GM21786 (cell line): ENCODE measurements at regions not wholly inside any gene's neighbourhood (a gene's known extent, or its start where the extent isn't known, plus 50 kb on each side); places are given as distances from the start of the nearest gene placed in this dataset.

Experiments used
- ATAC-seq: cut with Tn5 transposase; IDR thresholded peaks from one replicate; pipeline ENCODE4 v1.9.1; 2021; ENCODE audit not compliant: unreplicated experiment

DNA sequence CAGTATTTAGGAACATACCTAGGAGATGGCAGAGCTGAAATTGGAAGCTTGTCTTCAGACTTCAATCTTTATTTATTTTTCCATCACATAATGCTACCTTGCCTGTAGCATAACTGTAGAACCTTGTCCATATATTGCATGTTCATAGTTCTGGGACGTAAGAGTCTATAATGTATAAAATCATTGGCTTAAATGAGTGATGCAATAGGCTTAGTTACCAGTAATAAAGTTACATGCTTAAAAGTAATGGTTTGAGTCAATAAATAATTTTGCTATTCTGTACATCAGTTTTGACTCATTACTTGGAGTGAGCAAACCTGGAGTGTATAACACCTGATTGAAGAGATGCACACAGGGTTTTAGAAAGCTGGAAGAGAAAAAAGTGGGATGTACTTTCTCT is 229.3 kb downstream of the CDCA7 start:
- ATAC-seq: no peak

DNA sequence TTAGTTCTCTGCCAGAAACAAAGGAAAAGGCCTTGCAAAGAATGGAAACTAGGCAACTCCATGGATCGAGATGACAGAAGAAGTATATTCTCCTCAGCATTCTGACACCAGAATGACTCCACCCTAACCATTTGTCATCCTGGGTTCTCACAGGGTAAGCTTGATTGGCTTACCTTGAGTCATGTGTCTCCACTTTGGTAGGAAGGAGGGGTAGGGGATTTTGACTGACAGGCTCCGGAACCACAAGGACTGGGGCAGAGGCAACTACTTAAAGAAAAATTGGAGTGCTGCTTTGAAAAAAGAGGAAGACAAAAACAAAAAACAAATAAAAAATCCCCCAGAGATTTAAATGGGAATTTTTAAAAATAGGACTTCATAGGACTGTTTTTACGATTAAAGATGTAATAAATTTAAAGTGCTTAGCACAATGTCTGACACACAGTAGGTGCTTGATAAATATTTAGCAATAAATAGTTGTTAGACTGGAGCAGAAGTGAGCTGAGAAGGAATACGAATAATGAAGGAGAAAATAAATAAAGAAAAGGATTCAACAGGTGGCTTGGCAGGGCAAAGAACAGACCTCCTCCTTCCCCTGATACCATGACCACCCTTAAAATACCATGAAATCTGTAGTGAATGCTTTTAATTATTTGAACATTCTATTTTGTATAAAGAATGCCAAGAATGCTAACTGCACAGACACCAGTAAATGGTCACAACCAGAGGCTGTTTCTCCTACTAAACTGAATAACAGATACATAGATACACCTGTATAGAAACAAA is 230.2 kb downstream of the CDCA7 start:
- ATAC-seq: no peak

DNA sequence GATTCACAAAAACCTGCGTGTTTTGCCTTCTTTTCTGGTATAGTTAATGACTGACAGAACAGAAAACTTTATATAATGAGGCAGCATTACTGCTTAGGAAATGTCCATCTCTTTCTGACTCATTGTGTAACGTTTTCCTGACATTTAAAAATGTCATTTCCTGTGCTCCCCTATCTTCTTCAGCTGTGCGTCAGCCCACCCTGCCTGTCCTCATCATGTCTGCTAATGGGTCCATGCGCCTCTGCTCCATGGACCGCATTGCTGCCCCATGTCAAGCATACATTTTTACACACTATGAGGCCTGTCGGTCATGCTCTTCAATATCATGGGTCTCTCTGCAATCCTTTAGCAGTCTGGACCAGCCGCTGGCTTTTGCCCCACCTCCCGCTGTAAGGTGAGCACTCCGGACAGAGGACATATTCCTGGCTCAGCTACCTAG is 234.3 kb downstream of the CDCA7 start:
- ATAC-seq: no peak

DNA sequence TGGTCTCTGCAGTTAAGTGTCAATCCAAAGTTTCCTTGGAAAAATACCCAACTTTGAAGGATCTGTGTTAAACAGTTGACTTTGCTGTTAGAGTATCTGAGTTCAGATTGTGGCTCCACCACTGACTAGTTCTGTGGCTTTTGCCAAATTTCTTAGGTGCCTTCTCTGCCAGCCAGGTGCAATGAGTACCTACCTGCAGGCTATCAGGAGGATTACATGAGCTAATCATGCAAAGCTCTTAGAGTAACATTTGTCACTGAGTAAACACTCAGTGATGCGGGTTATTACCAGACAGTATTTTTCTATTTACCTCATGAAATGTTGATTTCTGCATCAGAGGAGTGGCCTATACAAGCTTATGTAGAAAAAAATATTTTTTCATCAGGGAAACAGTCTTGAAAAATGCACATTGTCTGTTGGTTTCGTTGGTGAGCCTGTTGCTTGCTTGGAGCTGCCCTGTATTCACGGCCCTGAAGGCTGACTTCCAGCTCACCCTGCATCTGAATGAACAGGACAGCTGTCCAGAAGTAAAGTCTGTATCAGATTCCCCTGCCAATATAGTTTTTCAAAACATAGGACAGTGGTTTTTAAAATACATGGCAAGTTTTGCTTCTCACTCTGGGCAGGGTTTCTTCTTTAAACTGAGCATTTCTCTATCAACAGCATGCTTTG is 235.1 kb downstream of the CDCA7 start:
- no peak for ATAC-seq

DNA sequence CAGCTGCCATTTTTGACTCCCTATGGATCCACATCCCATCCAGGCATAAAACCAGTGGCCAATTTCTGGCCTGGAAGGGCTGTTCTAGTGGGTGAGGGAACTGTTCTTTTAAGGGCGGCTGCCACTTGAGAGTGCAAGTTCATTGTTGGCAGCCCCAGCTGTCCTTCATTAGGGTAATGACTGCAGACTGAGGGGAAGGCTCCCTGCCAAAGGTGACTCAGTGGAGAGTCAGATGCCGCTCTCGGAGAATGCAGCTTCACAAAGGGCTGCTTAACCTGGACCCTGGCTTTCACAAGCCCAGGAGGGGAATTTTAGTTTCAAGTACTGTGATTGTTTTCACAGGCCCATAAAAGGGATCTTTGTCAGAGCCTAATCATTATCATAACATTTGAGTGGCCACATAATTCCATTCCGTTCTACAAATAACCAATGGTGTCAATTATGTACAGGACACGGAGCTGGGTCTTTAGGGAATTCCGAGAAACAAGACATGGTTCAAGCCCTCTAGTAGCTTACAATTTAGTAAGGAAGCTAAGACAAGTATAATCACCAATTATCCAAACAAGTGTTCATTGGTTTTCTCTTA is 235.7 kb downstream of the CDCA7 start:
- ATAC-seq: no peak

DNA sequence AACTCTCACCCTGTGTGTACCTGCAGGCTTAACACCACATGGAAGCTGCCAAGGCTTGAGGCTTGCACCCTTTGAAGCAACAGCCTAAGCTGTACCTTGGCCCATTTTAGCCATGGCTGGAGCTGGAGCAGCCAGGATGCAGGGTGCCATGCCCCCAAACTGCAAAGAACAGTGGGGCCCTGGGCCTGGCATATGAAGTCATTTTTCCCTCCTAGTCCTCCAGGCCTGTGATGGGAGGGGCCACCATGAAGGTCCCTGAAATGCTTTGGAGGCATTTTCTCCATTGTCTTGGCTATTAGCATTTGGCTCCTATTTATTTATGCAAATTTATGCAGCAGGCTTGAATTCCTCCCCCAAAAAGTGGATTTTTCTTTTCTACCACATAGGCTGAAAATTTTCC is 238.4 kb downstream of the CDCA7 start:
- ATAC-seq: no peak

DNA sequence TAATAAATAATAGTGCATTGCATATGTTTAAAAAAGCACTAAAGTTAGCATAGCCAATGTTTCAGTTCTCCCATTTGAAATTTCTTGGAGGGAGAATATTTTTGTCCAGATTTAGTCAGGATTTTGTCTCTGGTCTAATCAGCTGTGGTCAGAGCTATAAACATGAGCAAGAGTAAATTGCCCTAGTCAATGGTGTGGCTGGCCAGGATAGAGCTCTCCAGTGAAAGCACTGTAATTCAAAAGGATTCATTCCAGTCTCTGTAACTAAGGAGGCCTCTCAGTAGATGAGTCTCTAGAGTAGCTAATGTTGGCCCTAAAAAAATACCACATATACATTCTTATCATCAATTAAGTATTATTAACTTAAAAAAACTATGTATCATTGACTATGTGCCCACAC is 241.6 kb downstream of the CDCA7 start:
- ATAC-seq: no peak

DNA sequence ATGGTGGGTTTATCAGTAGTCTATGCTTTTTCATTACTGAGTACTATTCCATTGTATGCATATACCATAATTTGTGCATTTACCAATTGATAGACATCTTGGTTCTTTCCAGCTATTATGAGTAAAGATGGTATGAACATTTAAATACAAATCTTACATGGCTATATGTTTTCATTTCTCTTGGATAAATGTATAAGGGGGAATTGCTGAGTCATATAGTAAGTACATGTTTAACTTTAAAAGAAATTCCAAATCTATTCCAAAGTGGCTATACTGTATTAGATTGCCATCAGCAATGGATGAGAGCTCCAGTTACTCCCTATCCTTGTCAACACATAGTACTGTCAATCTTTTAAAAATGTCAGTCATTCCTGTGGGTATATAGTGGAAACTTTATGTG is 243.9 kb downstream of the CDCA7 start:
- ATAC-seq: no peak

DNA sequence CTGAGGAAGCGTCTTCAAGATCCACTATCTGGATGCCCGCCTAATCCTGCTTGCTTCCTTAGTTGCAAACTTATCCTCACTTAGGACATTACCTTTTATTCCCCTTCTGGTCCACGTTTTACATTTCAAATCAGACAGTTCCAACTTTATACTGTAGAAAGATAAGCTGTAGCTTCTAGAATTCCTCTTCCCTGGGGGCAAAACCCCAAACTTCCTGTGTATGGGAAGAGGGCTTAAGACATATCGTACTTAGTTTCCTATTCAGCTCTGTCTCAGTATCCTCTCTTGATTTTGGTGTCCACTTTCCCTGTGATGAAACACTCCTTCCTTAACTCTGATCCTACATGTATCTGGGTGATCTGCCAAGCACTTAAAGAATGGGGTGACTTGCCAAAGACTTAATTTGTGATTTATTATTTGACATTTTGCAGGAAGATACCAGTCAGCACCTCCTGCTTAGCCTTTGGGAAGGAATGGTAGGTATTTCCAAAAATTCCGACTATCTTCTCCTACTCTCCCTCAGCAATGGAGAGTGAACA is 245.2 kb downstream of the CDCA7 start:
- ATAC-seq: no peak

DNA sequence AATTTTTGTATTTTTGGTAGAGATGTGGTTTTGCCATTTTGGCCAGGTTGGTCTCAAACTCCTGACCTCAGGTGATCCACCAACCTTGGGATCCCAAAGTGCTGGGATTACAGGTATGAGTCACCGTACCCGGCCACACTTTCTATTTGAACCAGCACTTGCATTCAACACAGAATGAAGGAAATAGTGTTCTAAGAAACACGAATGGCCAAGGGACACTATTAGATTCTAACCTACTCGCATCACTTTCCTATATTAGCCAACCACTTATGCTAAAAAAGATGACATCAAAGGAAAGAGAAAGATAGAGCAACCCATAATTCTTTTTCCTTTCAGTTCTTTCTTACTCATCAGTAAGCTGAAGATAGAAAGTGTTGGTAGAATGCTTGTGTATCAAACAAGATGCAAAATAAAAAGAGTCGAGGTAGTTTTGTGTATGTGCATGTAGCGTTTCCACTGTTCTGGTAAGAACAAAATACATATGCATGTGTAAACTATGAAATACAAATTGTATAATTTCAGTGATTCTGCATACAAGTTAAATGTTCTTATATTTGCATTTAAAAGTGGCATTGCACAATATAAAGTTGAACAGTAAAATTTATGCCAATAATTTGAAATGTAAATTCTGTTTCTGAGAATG is 247.6 kb downstream of the CDCA7 start:
- no peak for ATAC-seq

DNA sequence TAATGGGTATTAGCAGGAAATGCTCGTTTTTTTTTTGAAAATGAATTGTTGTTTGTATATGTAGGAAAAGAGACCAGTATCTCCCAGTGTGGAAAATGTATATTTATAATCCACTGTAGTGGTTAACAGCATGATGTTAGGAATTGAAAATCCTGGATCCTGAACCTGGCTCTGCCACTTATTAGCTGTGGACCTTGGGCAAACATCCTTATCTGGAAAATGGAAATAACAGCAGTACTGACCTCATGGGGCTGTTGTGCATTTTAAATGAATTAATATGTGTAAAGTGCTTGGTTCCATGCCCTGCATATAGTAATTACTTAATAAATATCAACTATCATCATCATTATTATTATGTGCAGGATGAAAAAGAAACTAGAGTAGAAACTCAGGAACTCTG is 251.3 kb downstream of the CDCA7 start:
- ATAC-seq: no peak

DNA sequence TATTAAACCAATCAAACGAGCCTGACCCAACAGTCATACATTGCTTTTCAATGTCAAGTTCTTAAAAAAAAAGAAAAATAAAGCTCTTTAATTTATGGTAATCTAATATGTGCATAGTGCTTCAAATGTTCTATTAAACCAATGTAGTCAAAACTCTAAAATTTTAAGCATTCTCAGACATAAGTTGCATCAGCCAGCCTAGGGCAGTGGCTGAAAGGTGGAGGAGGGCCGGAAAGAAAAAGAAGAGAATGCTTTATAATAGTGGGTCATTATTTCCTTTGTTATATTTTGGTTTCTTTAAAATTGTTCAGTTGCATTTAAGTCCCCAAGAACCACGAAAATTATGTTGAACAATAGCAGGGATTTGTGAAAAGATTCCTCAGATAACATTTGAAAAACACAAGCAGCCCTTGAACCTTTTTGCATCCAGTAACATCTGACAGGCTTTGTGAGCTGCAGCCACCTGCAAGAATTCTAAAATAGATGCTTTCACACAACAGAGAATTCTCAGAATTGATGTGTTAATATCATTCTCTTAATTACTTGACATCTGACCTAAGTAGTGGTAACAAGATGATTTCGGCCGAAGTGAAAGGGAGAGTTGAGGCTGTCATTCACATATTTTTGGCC is 252.1 kb downstream of the CDCA7 start:
- ATAC-seq: no peak

DNA sequence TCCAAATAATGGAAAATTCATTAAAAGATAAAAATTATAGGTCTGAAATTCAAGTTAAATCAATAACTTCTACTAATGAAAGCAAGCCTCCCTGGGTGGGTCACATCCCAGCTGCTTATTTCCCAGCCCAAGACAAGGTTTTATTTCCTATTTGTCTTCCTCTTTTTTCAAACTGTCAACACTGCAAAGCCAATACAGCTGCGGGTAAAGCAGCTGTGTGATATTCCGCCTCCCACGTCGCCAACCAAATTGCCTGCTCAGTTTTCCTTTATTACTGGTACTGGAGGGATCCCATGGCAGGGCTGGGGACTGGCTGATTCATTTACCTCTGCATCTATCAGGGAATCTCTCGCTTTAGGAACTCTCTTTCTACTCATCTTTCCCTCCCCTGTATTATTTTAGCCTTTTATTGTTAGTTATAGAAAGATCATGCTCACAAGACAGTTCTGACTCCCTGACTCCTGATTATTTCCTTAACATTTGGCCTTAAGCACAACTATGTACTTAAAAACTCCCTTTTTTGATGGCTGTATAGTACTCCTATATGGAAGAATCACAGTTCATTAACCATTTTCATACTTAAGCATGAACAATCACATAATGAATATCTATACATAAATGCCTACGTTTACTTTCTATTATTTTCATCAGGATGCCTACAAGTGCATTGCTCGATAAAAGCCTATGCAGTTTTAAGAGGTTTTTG is 253.1 kb downstream of the CDCA7 start:
- no peak for ATAC-seq

DNA sequence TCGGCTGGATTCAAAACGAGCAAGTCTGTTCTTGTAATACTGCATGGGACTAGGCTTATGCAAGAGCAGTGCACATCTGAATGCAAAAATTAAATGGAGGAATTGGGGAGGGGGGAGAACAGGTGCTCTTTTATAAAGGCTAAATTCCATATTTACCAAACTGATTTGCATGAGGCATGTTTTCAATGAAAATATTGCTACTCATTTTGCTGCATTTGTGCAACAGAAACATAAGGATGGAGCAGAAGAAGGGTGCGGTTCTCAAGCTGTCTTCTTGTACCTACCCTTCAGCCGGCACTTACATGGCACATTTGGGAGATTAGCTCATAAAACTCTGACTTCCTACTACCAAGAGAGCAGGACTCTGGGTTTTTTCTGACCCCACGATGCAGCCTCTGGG is 256.4 kb downstream of the CDCA7 start:
- ATAC-seq: no peak

DNA sequence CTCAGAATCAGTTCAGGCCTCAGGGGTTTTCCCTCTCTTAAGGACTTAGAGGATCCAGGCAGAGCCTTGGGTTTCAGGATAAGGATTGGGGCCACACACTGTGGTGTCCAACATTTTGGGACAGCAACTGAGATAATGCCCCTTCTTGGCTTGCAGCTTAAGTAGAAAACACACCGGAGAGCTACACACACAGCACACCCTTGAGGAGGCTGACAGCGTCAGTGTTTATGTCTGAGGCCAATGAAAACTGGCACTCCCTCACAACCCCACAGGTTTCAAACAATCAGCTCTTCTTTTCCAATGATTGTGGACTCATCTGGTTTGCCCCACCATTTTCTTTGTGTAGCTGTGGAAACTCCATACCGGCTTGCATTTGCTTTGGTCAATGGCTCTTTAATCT is 257.7 kb downstream of the CDCA7 start:
- no peak for ATAC-seq

DNA sequence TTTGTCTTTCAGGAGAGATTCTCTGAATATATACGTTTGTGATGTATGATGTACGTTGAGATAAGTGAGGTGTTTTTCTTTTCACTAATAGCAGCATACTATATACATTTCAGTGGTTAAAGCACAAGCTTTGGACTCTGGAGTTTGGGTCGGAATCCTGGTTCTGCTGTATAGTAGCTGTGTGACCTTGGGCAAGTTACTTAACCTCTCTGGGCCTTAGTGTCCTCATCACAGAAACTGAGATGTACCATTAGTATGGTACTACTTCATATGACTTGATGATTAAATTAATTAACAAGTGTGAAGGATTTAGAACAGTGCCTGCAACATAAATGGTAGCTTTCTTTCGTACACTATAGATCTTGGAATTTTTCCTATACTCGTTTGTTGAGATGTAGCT is 258.7 kb downstream of the CDCA7 start:
- no peak for ATAC-seq

DNA sequence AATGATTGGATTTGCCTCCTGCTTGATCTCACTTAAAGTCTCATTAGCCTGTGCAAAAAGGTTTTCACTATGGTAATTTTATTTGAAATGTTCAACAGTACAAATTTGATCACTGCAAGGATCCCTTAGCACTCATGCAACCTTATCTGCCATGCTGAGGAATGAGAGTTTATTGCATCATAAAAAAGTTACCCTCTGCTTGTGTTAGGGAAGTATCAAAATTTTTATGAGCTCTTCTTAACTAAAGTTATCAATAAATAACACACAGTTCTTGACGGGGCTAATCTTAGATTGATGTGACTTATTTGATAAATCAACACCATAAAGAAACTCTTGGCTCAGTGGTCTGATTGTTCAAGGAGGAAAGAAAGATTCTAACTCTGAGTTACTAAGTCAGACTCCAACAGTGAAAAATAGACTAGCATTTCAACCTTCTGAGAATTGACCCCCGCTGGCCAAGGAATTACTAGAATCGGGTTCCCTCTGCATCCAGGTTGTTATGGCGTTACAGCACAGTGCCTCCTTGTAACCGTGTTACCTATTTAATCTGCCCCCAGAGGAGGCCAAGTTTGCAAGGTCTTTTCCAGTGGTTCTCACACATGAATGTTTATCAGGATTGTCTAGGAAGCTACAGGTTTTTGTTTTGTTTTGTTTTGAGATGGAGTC is 259.7 kb downstream of the CDCA7 start:
- ATAC-seq: no peak

DNA sequence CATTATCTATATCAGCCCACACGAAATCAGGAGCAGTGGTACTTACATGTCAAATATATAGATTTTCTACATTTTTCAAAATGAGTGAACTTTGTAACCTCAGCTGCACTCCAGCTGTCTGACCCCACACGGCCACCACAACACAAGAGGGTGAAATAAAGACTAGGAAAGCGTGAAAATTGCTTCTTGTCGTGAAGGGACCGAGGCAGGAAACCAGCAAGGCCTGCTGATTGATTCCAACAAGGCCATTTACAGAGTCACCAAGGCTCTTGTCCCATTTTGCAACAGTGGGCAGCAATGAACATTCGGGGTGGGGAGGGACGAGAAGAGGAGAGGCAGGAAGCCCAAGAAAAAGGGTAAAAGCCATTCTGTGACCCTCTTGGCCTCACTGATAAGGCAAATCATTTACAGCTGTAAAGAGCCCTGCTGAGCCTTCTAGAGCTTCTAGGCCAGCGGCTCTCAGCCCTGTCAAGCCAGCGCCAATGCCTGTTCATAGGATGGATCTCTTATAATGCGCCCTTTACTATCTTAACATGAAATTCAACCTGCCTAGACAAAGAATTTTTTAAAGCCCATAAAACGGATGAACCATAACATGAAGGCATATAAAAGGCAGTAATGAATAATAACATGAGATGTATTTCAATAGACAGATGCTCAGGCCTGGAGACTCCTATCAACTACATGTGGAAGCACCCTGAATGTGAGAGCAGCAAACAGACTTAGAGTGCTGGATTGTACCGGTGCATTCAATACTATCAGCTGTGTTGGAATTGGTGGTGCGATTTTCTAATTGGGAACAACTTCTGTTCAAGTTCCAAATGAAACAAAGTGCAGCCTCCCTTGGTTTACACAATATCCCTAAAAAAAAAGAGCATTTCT is 269.0 kb downstream of the CDCA7 start:
- no peak for ATAC-seq

DNA sequence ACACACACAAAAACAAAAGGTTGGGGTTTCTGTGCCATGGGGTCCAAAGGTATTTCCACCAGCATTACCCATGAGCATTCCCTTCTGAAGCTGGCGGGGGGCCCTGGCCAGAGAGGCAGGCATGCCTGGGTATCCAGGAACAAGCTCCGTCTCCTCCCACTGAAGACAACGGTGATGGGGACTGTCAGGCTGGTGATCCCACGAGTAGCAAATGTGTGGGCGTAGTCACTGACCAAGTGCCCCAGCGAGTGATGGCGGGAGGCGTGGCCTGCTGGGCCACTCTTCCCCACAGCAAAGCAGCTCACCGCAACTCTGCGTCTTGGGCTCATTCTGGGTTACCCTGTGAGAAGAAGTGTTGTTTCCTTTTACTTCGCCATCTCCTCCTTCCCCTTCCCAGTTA is 270.6 kb downstream of the CDCA7 start:
- ATAC-seq: no peak
